OCI-LY3 (cell line): ENCODE measurements at regions not wholly inside any gene's neighbourhood (a gene's known extent, or its start where the extent isn't known, plus 50 kb on each side); places are given as distances from the start of the nearest gene placed in this dataset.

ENCODE experiments used
- EZH2phosphoT487 ChIP-seq: fragments of 200-600 bp; shearing (Covaris generic); IDR thresholded peaks from 2 replicates; pipeline ENCODE4 v1.6.1; 2018; ENCODE audit warnings: antibody characterized with exemption, mixed run types, low read depth
- TF ChIP-seq, protein P1 (sequence below): fragments of 200-600, 300-600 bp; sonication (generic); IDR thresholded peaks from 2 replicates; pipeline ENCODE4 v1.5.1; 2014; ENCODE audit warnings: antibody characterized with exemption, low read length, low read depth

DNA sequence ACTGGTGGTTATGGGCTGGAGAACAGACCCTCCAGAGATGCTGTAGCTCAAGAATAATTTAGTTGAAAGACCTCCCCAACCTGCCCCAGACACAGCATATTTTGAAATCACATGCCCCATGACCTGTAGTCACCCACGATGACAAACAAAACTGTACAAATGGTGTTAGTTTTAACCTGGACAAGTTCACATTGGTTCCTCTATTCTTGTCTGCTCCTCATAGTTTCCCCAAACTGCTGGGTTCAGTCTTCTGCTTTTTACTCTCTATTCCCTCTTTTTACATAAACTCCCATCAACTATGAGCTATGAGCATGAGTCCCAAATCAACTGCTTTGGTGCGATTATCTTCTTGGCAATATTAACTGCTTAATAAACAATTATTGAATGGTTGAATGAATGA lies 365.3 kb upstream of the CLINT1 start:
- TF ChIP-seq, protein P1, sequence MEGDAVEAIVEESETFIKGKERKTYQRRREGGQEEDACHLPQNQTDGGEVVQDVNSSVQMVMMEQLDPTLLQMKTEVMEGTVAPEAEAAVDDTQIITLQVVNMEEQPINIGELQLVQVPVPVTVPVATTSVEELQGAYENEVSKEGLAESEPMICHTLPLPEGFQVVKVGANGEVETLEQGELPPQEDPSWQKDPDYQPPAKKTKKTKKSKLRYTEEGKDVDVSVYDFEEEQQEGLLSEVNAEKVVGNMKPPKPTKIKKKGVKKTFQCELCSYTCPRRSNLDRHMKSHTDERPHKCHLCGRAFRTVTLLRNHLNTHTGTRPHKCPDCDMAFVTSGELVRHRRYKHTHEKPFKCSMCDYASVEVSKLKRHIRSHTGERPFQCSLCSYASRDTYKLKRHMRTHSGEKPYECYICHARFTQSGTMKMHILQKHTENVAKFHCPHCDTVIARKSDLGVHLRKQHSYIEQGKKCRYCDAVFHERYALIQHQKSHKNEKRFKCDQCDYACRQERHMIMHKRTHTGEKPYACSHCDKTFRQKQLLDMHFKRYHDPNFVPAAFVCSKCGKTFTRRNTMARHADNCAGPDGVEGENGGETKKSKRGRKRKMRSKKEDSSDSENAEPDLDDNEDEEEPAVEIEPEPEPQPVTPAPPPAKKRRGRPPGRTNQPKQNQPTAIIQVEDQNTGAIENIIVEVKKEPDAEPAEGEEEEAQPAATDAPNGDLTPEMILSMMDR = no peak
- no peak for TF ChIP-seq EZH2phosphoT487
